ENCODE measurements at regions not wholly inside any gene's neighbourhood (a gene's known extent, or its start where the extent isn't known, plus 50 kb on each side); places are given as distances from the start of the nearest gene placed in this dataset.

- TF ChIP-seq ZNF772 (CRISPR knock-in tag; IDR thresholded peaks at IDR 0.05) (no peak), ZMAT5 (CRISPR knock-in tag; IDR thresholded peaks at IDR 0.05; ENCODE audit: borderline replicate concordance, low read depth) (no peak)
Measured at GRCh38 chrX:69255441-69256290, 90.4 kb upstream of the PJA1 start (continued).

- BruUV-seq (replicated peaks): no TSS peak
- no CpG with 5 or more reads among the region's 1 CpG for WGBS (ENCODE audit: low lambda C conversion rate)
- Histone ChIP-seq H3K27me3 (ENCODE audit: control insufficient read depth in 1 of 2, insufficient read depth in 2 of 2, low read length in 2 of 2) (no peaks in the 10 kb centered on the region), H2AFZ (ENCODE audit: low read length) (no peak overlapping the region), H3K9ac (ENCODE audit: insufficient read depth, low read depth, low read length) (no peak overlapping the region), H3K36me3 (replicated peaks in 1 of 2; ENCODE audit: control insufficient read depth in 1 of 2, insufficient read depth in 2 of 2, low read length in 2 of 2) (no peaks in the 10 kb centered on the region), H4K20me1 (ENCODE audit: insufficient read depth, low read length) (no peaks in the 10 kb centered on the region), H3K27ac (ENCODE audit: extremely low read length, insufficient read depth, low read length) (no peak overlapping the region), H3K79me2 (ENCODE audit: insufficient read depth, low read length) (no peaks in the 10 kb centered on the region), H3K9me3 (ENCODE audit: low read length) (no peaks in the 10 kb centered on the region), H3K4me3 (replicated peaks in 1 of 3; ENCODE audit: insufficient read depth in 1 of 3, low read depth in 2 of 3, low read length in 3 of 3) (no peak overlapping the region), H3K4me2 (ENCODE audit: low read depth, low read length) (no peak overlapping the region), H3K4me1 (ENCODE audit: insufficient read depth, low read length) (no peaks in the 10 kb centered on the region)
- ChIA-PET CTCF (ENCODE audit: low intra/inter-chr PET ratio, low total read pairs) (no interaction called here), POLR2A (no interaction called here)
- in situ Hi-C loops (cut with HindIII; ENCODE audit: extremely low pct_ligation_motif_present, low pct_unique_long_range_greater_than_20kb): no loop called here
- no peak for TF ChIP-seq ZKSCAN5 (CRISPR knock-in tag; IDR thresholded peaks at IDR 0.05)
- TF ChIP-seq MTERF4 (CRISPR knock-in tag; IDR thresholded peaks at IDR 0.05): no peak
- no peak for TF ChIP-seq ZNF740 (CRISPR knock-in tag; IDR thresholded peaks at IDR 0.05)
- TF ChIP-seq HNF4A (CRISPR knock-in tag; IDR thresholded peaks at IDR 0.05): no peak
- TF ChIP-seq ZNF850 (CRISPR knock-in tag; conservative IDR thresholded peaks at IDR 0.05): no peak
- no peak for TF ChIP-seq ZBTB38 (CRISPR knock-in tag; IDR thresholded peaks at IDR 0.05)
- TF ChIP-seq MIXL1 (CRISPR knock-in tag; IDR thresholded peaks at IDR 0.05): no peak
- no peak for TF ChIP-seq NR2F2 (IDR thresholded peaks at IDR 0.05; ENCODE audit: borderline replicate concordance, low read depth)
- no peak for TF ChIP-seq THAP8 (CRISPR knock-in tag; IDR thresholded peaks at IDR 0.05; ENCODE audit: borderline replicate concordance)
- TF ChIP-seq, protein P1, sequence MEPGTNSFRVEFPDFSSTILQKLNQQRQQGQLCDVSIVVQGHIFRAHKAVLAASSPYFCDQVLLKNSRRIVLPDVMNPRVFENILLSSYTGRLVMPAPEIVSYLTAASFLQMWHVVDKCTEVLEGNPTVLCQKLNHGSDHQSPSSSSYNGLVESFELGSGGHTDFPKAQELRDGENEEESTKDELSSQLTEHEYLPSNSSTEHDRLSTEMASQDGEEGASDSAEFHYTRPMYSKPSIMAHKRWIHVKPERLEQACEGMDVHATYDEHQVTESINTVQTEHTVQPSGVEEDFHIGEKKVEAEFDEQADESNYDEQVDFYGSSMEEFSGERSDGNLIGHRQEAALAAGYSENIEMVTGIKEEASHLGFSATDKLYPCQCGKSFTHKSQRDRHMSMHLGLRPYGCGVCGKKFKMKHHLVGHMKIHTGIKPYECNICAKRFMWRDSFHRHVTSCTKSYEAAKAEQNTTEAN (CRISPR knock-in tag; conservative IDR thresholded peaks at IDR 0.05): no peak
- no peak for TF ChIP-seq FOXJ3 (CRISPR knock-in tag; IDR thresholded peaks at IDR 0.05; ENCODE audit: borderline replicate concordance)
- no peak for ATAC-seq
- FAIRE-seq: no peak
- intact Hi-C loops (cut with micrococcal nuclease; ENCODE audit: unreplicated experiment): no loop called here
- no peak for DNase-seq (ENCODE audit: low spot score)
Measured at GRCh38 chrX:69253821-69254220, 88.6 kb upstream of the PJA1 start.

Measured in HepG2 (cell line).